Prostate gland (tissue), 2 donors: ENCODE measurements at regions not wholly inside any gene's neighbourhood (a gene's known extent, or its start where the extent isn't known, plus 50 kb on each side); places are given as distances from the start of the nearest gene placed in this dataset.

Experiments used
- CTCF ChIP-seq, 4 experiments: fragments of 200-600 bp in 2 of 4; fragments of 450-650 bp in 2 of 4; sonication (generic) in 2 of 4; IDR thresholded peaks; 1 replicate in 3 of 4; 2 replicates in 1 of 4; pipeline ENCODE4 v1.5.1; 2016 to 2019; ENCODE audit warnings: antibody characterized with exemption in 4 of 4, mild to moderate bottlenecking in 2 of 4, moderate library complexity in 2 of 4
- POLR2A ChIP-seq: fragments of 450-650 bp; IDR thresholded peaks from one replicate; pipeline ENCODE4 v1.6.1; 2016; ENCODE audit warnings: antibody characterized with exemption, mild to moderate bottlenecking

GRCh38 chr1:232568906-232569553, 60.9 kb downstream of the SIPA1L2 start:
- TF ChIP-seq CTCF (IDR thresholded peaks at IDR 0.05), result no peak
- TF ChIP-seq POLR2A, result no peak
